ENCODE measurements at regions not wholly inside any gene's neighbourhood (a gene's known extent, or its start where the extent isn't known, plus 50 kb on each side); places are given as distances from the start of the nearest gene placed in this dataset.

GRCh38 chr3:40995271-40995670 lies 204.0 kb upstream of the CTNNB1 start:
- DNase-seq (ENCODE audit: low read depth), result no peak
- no peak overlapping the region for H3K4me3 ChIP-seq (ENCODE audit: control insufficient read depth, low read depth, low read length)
- TF ChIP-seq CTCF (conservative IDR thresholded peaks at IDR 0.05; ENCODE audit: control insufficient read depth, insufficient read depth, low read depth, low read length), result no peak

- no peak for DNase-seq (ENCODE audit: low read depth)
- no peak overlapping the region for H3K4me3 ChIP-seq (ENCODE audit: control insufficient read depth, low read depth, low read length)
- TF ChIP-seq CTCF (conservative IDR thresholded peaks at IDR 0.05; ENCODE audit: control insufficient read depth, insufficient read depth, low read depth, low read length), result no peak
Observed at GRCh38 chr3:40996382-40996781, 202.9 kb upstream of the CTNNB1 start.

GRCh38 chr3:40996827-40997710 lies 202.2 kb upstream of the CTNNB1 start:
- TF ChIP-seq CTCF (conservative IDR thresholded peaks at IDR 0.05; ENCODE audit: control insufficient read depth, insufficient read depth, low read depth, low read length), result no peak
- no peak for DNase-seq (ENCODE audit: low read depth)
- H3K4me3 ChIP-seq (ENCODE audit: control insufficient read depth, low read depth, low read length), result no peak overlapping the region

GRCh38 chr3:40997711-40998519 lies 201.4 kb upstream of the CTNNB1 start:
- TF ChIP-seq CTCF (conservative IDR thresholded peaks at IDR 0.05; ENCODE audit: control insufficient read depth, insufficient read depth, low read depth, low read length), result no peak
- H3K4me3 ChIP-seq (ENCODE audit: control insufficient read depth, low read depth, low read length), result no peak overlapping the region
- no peak for DNase-seq (ENCODE audit: low read depth)

- no peak for TF ChIP-seq CTCF (conservative IDR thresholded peaks at IDR 0.05; ENCODE audit: control insufficient read depth, insufficient read depth, low read depth, low read length)
Observed at GRCh38 chr3:40999682-41000081, 199.6 kb upstream of the CTNNB1 start.

GRCh38 chr3:41000471-41000870 lies 198.8 kb upstream of the CTNNB1 start:
- TF ChIP-seq CTCF (conservative IDR thresholded peaks at IDR 0.05; ENCODE audit: control insufficient read depth, insufficient read depth, low read depth, low read length), result no peak
- DNase-seq (ENCODE audit: low read depth), result peak; percentile 64
- H3K4me3 ChIP-seq (ENCODE audit: control insufficient read depth, low read depth, low read length), result no peak overlapping the region

More at GRCh38 chr3:40999682-41000081, 199.6 kb upstream of the CTNNB1 start:
- H3K4me3 ChIP-seq (ENCODE audit: control insufficient read depth, low read depth, low read length), result no peak overlapping the region
- no peak for DNase-seq (ENCODE audit: low read depth)

Measured in fibroblast of mammary gland (primary cell).